EH (cell line): ENCODE measurements at regions not wholly inside any gene's neighbourhood (a gene's known extent, or its start where the extent isn't known, plus 50 kb on each side); places are given as distances from the start of the nearest gene placed in this dataset.
"Not testable (repeated sequence)": the region's sequence is repeated elsewhere in the genome, so short reads cannot be mapped to it uniquely, and the experiment has no call there.

Experiments used
- DNase-seq: peaks from one replicate; pipeline ENCODE4 v3.0.0-alpha.2; 2015; ENCODE audit warnings: low read depth

DNA sequence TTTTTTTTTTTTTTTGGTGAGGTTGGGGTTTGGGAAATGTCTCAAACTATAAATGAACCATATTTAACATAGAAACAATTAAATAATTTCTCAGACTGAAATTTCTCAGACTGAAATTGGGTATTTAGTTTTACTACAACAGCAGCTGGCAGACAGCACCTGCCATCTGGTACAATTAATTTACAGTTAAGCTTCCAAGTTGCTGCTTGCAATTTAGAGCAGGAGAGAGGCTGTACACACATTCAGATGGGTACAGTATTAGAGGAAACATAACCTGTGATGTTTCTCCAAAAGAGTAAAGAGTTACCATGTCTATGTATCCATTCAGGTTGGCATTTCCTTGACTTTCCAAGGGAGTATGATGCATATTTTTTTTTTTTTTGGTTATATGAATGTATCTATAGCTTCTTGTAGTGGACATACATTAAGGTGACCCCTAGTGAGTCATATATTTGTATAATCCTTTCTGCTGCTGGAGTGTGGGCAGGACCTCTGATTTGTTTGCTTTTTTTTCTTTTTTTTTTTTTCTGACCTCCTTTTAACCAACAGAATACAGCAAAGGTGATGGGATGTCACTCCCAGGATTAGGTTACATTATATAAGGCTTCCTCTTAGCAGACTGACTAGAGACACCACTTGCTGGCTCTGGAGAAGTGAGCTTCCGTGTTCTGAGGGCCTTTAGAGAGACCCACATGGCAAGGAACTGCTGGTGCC lies 201.7 kb downstream of the PTH2R start:
- DNase-seq: no peak

GRCh38 chr2:208609166-208609804 lies 202.7 kb downstream of the PTH2R start:
- no peak for DNase-seq

- not testable (repeated sequence) for DNase-seq
Observed at GRCh38 chr2:208615675-208616074, 209.1 kb downstream of the PTH2R start.

GRCh38 chr2:208618220-208618619 lies 211.6 kb downstream of the PTH2R start:
- no peak for DNase-seq

DNA sequence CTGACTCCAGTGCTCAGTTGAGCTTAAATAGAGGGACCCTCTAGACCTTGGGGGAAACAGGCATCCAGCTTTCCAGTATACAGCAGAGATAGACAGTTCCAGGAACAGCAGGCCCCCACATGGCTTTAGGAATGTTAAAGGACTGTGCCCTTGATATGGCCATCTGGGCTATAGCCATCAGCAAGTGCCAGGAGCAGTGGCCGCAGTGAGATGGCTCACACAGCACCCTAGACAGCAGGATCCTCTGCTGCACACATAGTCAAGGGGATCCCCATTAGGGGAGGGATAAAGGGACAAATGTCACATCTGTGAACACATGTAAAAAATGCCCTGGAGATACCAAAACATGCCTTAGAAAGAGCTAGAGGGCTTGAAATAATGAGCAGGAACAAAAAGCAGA lies 213.4 kb downstream of the PTH2R start:
- no peak for DNase-seq

DNA sequence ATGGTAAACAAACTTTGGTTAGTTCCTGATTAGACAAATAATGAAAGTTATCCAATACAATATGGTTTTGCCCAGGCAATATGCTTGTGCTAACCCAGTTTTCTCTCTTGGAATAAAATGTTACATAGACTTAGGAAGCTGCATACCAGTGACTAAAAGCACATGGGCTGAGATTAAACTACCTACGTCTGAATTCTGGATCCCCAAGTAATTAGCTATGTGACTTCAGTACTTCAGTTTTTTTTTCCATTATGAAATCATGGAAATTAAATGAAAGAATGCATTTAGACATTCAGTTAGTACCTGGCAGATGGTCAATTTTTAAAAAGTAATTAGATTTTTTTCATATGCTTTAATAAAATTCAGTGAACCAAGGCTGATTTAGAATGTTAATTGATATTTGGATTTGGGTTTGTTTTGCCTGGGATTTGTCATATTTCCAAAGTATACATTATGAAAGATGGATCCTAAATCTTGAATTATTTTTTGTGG lies 213.9 kb downstream of the PTH2R start:
- DNase-seq: no peak

DNA sequence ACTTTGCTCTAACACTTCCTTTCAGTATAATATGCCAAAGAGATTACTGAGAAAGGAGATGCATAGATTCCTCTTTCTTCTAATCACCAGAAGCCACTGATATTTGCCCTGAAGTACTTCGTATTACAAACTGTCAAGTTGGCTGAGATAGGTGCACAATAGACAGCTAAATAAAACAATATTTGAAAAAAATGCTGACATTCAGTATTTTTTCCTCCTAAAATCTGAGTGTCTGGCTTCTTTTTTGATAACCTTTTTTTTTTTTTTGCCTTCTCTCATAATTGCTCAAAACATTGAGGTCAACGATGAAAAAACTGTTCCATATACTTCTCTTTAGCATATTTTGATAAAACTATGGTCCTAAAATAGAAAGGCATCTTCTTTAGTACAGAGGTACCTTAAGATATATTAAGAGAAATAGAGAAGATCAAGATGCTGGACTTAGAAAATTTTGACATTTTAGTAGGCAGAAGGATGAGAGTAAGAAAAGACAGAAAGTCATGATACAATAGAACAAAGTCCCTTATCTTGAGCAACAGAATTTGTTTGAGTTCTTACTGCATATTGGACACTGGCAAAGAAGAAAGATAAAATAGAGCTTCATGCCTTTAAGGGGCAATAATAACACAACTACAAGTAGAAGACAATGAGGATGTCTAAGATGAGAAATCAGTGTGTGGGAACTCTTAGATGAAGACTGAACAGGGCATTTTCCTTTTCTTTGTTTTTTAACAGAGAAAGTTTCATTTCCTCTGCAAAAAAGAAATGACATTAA lies 220.7 kb downstream of the PTH2R start:
- DNase-seq: no peak

DNA sequence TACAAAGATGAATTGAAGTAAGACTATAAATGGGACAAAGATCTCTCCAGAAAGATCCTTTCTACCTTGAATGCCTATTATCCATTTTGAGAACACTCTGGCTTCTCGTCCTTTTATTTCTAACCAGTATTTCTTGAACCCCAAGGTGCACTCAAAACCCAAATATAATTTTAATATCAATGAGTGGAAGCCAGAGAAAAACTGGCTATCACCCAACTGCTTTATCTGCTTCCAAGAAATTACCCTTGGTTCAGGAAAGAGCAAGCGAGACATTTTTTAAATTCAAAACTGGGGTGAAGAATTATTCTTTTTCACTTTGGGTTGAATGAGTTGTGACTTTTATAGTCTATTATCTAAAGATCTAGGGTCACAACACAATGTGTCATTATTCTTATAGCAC lies 221.3 kb downstream of the PTH2R start:
- DNase-seq: no peak

DNA sequence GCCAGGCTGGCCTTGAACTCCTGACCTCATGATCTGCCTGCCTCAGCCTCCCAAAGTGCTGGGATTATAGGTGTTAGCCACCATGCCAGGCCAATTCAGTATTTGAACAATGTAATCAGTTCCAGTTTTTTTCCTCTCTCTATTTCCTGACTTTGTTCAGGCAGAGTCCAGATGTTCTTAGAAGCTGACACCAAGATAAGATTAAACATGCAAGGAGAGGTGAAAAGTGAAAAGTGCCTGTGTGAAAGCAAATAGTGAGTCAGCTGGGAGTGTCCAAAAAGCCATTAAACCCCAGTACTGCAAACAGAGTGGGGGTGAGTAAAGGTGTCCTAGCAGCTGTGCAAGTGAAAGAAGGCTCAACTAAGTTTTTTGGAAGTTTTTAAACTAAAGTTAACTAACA lies 231.5 kb downstream of the PTH2R start:
- no peak for DNase-seq

GRCh38 chr2:208642125-208642779 lies 235.7 kb downstream of the PTH2R start:
- no peak for DNase-seq

DNA sequence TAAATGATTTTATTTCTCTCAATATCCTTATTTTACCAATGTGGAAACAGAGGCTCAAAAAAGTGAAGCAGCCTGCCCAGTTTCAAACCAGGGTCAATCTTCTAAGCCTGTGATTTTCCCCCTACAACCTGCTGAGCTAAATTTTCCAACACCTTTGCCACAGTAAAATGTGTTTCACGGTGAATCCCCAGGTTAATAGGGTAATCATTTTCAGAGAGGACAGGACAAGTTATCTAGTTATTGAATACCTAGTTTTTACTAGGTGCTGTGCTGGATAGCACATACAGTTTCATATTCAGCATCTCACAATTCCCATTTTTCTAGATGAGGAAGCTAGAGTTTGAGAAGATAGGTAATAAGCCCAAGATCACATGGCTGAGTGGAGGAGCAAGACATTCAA lies 236.6 kb downstream of the PTH2R start:
- no peak for DNase-seq

GRCh38 chr2:208645226-208645625 lies 238.6 kb downstream of the PTH2R start:
- DNase-seq: no peak

DNA sequence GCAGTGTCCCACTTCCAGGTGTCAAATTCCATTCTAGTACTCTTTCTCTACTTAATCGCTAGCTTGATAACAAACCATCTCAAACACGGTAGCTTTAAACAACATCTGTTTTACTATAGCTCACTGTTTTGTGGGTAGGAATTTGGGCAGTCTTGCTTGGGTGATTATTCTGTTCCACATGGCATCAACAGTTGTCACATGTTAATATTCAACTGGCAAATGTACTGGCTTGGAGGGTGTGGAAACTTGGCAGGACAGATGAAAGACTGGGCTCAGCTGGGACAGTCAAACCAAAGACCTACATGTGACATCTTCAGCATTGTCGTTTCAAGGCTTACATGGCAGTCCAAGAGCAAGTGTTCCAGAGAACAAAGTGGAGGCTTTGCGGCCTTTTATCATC lies 241.8 kb downstream of the PTH2R start:
- no peak for DNase-seq

- DNase-seq: no peak
Observed at GRCh38 chr2:208653383-208653782, 246.8 kb downstream of the PTH2R start.

- DNase-seq: no peak
Observed at GRCh38 chr2:208654056-208654455, 247.5 kb downstream of the PTH2R start.

DNA sequence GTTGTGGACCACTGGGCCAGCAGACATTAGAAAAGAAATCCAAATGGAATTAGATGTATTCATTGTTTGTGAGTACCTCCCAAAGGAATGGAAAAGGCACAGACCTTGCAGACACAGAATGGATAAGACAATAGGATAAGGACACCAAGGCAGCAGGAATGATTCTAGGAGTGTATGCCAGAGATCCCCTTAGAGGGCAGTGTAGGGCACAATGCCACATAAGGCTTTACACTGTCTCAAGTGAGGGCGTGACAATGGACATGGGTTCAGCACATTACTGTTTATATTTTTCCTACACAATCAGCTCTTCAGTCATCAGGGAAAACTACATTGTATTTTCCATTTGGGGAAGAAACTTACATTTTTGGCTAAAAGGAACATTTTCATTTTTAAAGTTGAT lies 250.9 kb downstream of the PTH2R start:
- DNase-seq: no peak

DNA sequence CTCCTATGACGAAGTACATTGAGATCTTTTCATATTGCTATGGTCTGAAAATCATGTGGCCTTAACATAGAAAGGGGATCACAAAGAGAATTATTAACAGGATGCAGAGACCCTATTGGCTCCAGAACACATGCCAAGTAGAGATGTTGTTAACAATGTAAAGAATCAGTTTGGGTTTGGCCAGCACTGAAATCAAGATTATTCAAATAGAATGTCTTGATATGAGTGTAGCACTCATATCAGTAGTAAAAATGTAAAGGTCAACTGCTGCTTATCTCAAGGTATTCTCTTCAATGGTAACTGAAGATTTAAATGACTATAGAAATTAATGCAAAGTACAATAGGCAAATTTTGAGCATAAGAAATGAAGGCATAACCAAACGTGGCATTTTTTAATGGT lies 262.8 kb downstream of the PTH2R start:
- DNase-seq: no peak

GRCh38 chr2:208671284-208671683 lies 264.7 kb downstream of the PTH2R start:
- DNase-seq: no peak

DNA sequence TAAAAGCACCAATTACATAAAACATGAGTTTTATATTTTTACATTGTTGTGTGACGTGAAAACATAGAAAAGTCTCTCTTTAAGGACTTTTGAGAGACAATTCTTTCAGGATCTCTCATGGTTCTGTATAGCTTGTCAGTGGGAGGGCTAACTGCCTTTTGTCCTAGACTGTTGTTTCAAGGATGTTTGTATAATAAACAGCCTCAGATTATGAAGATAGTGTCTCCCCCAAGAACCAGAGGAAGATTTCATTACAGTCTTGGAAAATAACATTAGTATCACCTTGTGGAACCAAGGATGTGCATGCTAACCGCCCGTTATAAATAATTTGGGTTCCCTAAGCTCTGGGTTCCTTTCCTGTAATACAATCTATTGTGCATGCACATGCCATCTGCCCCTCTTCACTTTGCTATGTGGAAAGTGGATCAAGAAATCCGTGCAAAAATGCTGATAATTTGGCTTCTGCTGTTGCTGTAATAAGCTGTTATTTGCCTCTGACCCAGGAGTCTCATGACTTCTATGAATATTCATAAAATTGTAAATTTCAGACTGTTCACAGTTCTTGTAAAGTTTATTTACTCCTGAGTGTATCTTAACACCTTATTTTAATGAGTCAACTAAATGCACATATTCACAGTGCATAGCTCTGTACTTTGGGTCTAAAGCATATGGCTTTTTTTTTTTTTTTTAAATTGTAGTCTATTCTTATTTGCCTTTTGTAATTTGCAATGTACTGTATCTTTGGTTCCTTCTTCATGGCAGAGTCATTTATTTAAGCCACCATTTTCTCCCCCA lies 265.5 kb downstream of the PTH2R start:
- DNase-seq: no peak

DNA sequence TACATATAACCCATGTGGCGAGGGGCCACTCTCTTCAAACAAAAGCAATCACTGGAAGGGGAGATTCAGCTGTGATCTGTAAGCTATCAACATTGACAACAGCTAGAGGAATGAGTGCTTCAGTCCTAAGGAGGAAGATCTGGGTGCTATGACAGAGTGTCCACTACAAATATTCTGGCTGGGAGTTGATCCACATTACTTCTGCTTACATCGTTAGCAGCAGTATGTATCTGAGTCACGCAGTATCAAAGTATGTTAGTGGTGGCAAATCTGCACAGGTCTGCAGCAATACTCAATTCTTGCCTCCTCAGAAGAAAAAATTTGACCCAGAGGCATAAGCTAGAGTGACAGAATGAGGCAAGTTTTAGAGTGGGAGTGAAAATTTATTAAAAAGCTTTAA lies 267.0 kb downstream of the PTH2R start:
- no peak for DNase-seq

- DNase-seq: no peak
Observed at GRCh38 chr2:208674919-208675318, 268.3 kb downstream of the PTH2R start.

- not testable (repeated sequence) for DNase-seq
Observed at GRCh38 chr2:208685929-208686328, 279.3 kb downstream of the PTH2R start.
